A549 (cell line): ENCODE measurements at regions not wholly inside any gene's neighbourhood (a gene's known extent, or its start where the extent isn't known, plus 50 kb on each side); places are given as distances from the start of the nearest gene placed in this dataset.

Source experiments
- ATAC-seq, 2 experiments: fragments of 200-7000 bp in 1 of 2; fragments of >200 bp in 1 of 2; cut with Nextera tagmentation in 1 of 2; cut with Tn5 transposase in 1 of 2; 3 replicates each; pipeline versions ENCODE4 v1.8.0 to v1.9.1; 2018 to 2020; ENCODE audit warnings: mild to moderate bottlenecking in 1 of 2, moderate library complexity in 1 of 2
- CTCF ChIA-PET: fragments of 300-600 bp; sonication (Branson Sonifier 250); formaldehyde crosslinking; extraction: SDS; loops from one replicate; lab custom pipeline; 2021; ENCODE audit warnings: antibody characterized with exemption, inconsistent platforms; lab: Yijun Ruan, JAX
- POLR2A ChIA-PET: fragments of 350-600 bp; formaldehyde crosslinking; extraction: SDS; loops from one replicate; lab custom pipeline; 2021; ENCODE audit warnings: antibody characterized with exemption, inconsistent platforms; lab: Yijun Ruan, JAX
- DNase-seq, 2 experiments: peaks; one replicate each; pipeline versions ENCODE4 v3.0.0 to v3.0.0-alpha.2; 2011 to 2016; ENCODE audit warnings: low read depth in 1 of 2, low spot score in 1 of 2
- FAIRE-seq: peaks from 2 replicates; lab custom pipeline; 2011; peaks lifted over from hg19 to GRCh38; lab: Jason Lieb, UNC
- H3K27ac ChIP-seq, 2 experiments: fragments of >200 bp; sonication (Bioruptor Twin); formaldehyde crosslinking; 3 replicates each; pipeline ENCODE4 v1.5.1; 2016 to 2017
- H3K4me1 ChIP-seq: fragments of >200 bp; sonication (Bioruptor Twin); formaldehyde crosslinking; 3 replicates; pipeline ENCODE4 v1.6.1; 2016
- H3K4me2 ChIP-seq: fragments of >200 bp; sonication (Bioruptor Twin); formaldehyde crosslinking; 3 replicates; pipeline ENCODE4 v1.6.1; 2016
- H3K4me3 ChIP-seq: fragments of >200 bp; sonication (Bioruptor Twin); formaldehyde crosslinking; 3 replicates; pipeline ENCODE4 v1.5.1; 2016
- H3K9me3 ChIP-seq: fragments of >200 bp; sonication (Bioruptor Twin); formaldehyde crosslinking; 3 replicates; pipeline ENCODE4 v1.6.1; 2016
- ATOH8 ChIP-seq: fragments of 250-450 bp; sonication (Bioruptor Pico); IDR thresholded peaks from 2 replicates; pipeline ENCODE4 v1.5.0; 2020; ENCODE audit warnings: low read depth, mild to moderate bottlenecking, moderate library complexity
- CBX2 ChIP-seq: fragments of 200-600 bp; sonication (generic); IDR thresholded peaks from 2 replicates; pipeline ENCODE4 v1.6.1; 2016; ENCODE audit warnings: low read depth, mild to moderate bottlenecking, borderline replicate concordance
- CBX8 ChIP-seq: fragments of 200-600 bp; sonication (generic); IDR thresholded peaks from 2 replicates; pipeline ENCODE4 v1.6.1; 2016
- CEBPB ChIP-seq, 2 experiments: fragments of >200 bp in 1 of 2; sonication (Bioruptor Twin) in 1 of 2; formaldehyde crosslinking in 1 of 2; IDR thresholded peaks; 2 replicates each; pipeline ENCODE4 v1.6.1; 2012 to 2016
- CHD2 ChIP-seq: fragments of 150-350 bp; IDR thresholded peaks from 2 replicates; pipeline ENCODE4 v1.6.1; 2014; ENCODE audit warnings: low read length; ENCODE audit not compliant: partially characterized antibody
- EHMT2 ChIP-seq: fragments of 200-600 bp; sonication (generic); IDR thresholded peaks from 2 replicates; pipeline ENCODE4 v1.6.1; 2016; ENCODE audit warnings: antibody characterized with exemption, low read depth, mild to moderate bottlenecking, moderate library complexity
- FOSB ChIP-seq: fragments of 250-450 bp; sonication (Bioruptor Pico); IDR thresholded peaks from 2 replicates; pipeline ENCODE4 v1.5.0; 2020; ENCODE audit warnings: mild to moderate bottlenecking, moderate library complexity
- FOXS1 ChIP-seq: fragments of 250-450 bp; sonication (Bioruptor Pico); IDR thresholded peaks from 2 replicates; pipeline ENCODE4 v1.5.0; 2020; ENCODE audit warnings: mild to moderate bottlenecking, moderate library complexity
- HDAC2 ChIP-seq: fragments of 200-600 bp; sonication (generic); IDR thresholded peaks from 2 replicates; pipeline ENCODE4 v1.6.1; 2016
- HES2 ChIP-seq: fragments of >200 bp; sonication (Bioruptor Twin); formaldehyde crosslinking; IDR thresholded peaks from 2 replicates; pipeline ENCODE4 v1.6.1; 2016
- HOXB5 ChIP-seq: fragments of 250-450 bp; sonication (Bioruptor Pico); IDR thresholded peaks from 2 replicates; pipeline ENCODE4 v1.5.0; 2020; ENCODE audit warnings: mild to moderate bottlenecking, moderate library complexity
- JUN ChIP-seq, 2 experiments: fragments of >200 bp; sonication (Bioruptor Twin); formaldehyde crosslinking; IDR thresholded peaks; 2 replicates in 1 of 2; 3 replicates in 1 of 2; pipeline ENCODE4 v1.6.1; 2016 to 2017
- KDM5A ChIP-seq: fragments of 200-600 bp; sonication (generic); IDR thresholded peaks from 2 replicates; pipeline ENCODE4 v1.6.1; 2016; ENCODE audit warnings: antibody characterized with exemption, mild to moderate bottlenecking
- MAX ChIP-seq: IDR thresholded peaks from 2 replicates; pipeline ENCODE4 v1.6.1; 2012
- MYC ChIP-seq: IDR thresholded peaks from 2 replicates; pipeline ENCODE4 v1.6.1; 2012; ENCODE audit warnings: mild to moderate bottlenecking, inconsistent platforms, low read length, improper control_type of control experiment, borderline replicate concordance
- NPAS2 ChIP-seq: fragments of 250-450 bp; sonication (Bioruptor Pico); IDR thresholded peaks from 2 replicates; pipeline ENCODE4 v1.8.0; 2022; ENCODE audit warnings: mild to moderate bottlenecking, moderate library complexity, borderline replicate concordance
- NR3C1 ChIP-seq: fragments of >200 bp; sonication (Bioruptor Twin); formaldehyde crosslinking; IDR thresholded peaks from 3 replicates; pipeline ENCODE4 v1.6.1; 2017
- PHF8 ChIP-seq: fragments of 200-600 bp; sonication (generic); IDR thresholded peaks from 2 replicates; pipeline ENCODE4 v1.6.1; 2016; ENCODE audit warnings: low read depth, mild to moderate bottlenecking, antibody characterized with exemption, moderate library complexity, borderline replicate concordance
- POLR2AphosphoS2 ChIP-seq: conservative IDR thresholded peaks from 2 replicates; pipeline ENCODE4 v1.6.1; 2012; ENCODE audit warnings: low read length, improper control_type of control experiment, inconsistent platforms
- RAD21 ChIP-seq, 2 experiments: fragments of >200 bp in 1 of 2; sonication (Bioruptor Twin) in 1 of 2; formaldehyde crosslinking in 1 of 2; IDR thresholded peaks in 1 of 2; conservative IDR thresholded peaks in 1 of 2; 2 replicates in 1 of 2; 3 replicates in 1 of 2; pipeline ENCODE4 v1.6.1; 2012 to 2018; ENCODE audit warnings: inconsistent platforms in 1 of 2
- RCOR1 ChIP-seq: fragments of 150-350 bp; IDR thresholded peaks from 2 replicates; pipeline ENCODE4 v1.6.1; 2014; ENCODE audit warnings: antibody characterized with exemption, low read length, low read depth
- RNF2 ChIP-seq: fragments of 200-600 bp; sonication (generic); IDR thresholded peaks from 2 replicates; pipeline ENCODE4 v1.6.1; 2016; ENCODE audit warnings: low read depth, mild to moderate bottlenecking, antibody characterized with exemption, moderate library complexity, borderline replicate concordance
- SREBF2 ChIP-seq: fragments of 450-650 bp; IDR thresholded peaks from 2 replicates; pipeline ENCODE4 v1.6.1; 2014; ENCODE audit warnings: mild to moderate bottlenecking, moderate library complexity
- USF2 ChIP-seq: fragments of 450-650 bp; IDR thresholded peaks from 2 replicates; pipeline ENCODE4 v1.6.1; 2014; ENCODE audit warnings: antibody characterized with exemption
- ZC3H11A ChIP-seq: fragments of 450-650 bp; IDR thresholded peaks from 2 replicates; pipeline ENCODE4 v1.6.1; 2014; ENCODE audit warnings: antibody characterized with exemption, mild to moderate bottlenecking
- ZNF302 ChIP-seq: fragments of 250-450 bp; sonication (Bioruptor Pico); IDR thresholded peaks from 2 replicates; pipeline ENCODE4 v1.9.0; 2021; ENCODE audit warnings: inconsistent platforms, mild to moderate bottlenecking, moderate library complexity
- WGBS: methylation state at CpG from one replicate; pipeline ENCODE4 v1.1.6; 2017; ENCODE audit errors: missing lambda C conversion rate; 5-methylcytosine and 5-hydroxymethylcytosine counted together

GRCh38 chr9:2290382-2290781 lies 275.2 kb downstream of the SMARCA2 start:
- Histone ChIP-seq H3K27ac (no peak overlapping the region), H3K9me3 (no peaks in the 10 kb centered on the region; the same call in 2 of the 3 replicates), H3K4me1 (0 out of 3 replicates have a peak, but pooled peaks cover 4% of the 10 kb centered on the region), H3K4me3 (no peak overlapping the region), H3K4me2 (no peak overlapping the region)
- ATAC-seq: no peak
- ChIA-PET CTCF (no interaction called here), POLR2A (no interaction called here)
- no peak for FAIRE-seq
- 0% methylated on average over 1 of the region's 1 CpG for WGBS
- DNase-seq: no peak
- no peak for TF ChIP-seq CHD2
- no peak for TF ChIP-seq MAX
- no peak for TF ChIP-seq KDM5A
- TF ChIP-seq MYC: no peak
- TF ChIP-seq FOXS1 (CRISPR knock-in tag): no peak
- TF ChIP-seq NR3C1: no peak
- TF ChIP-seq ZC3H11A: no peak

GRCh38 chr9:2291980-2292704 lies 277.0 kb downstream of the SMARCA2 start:
- DNase-seq (no peak), FAIRE-seq (no peak), ATAC-seq (no peak)
- Histone ChIP-seq H3K4me3 (no peak overlapping the region), H3K4me2 (no peak overlapping the region), H3K4me1 (no peaks in the 10 kb centered on the region), H3K27ac (no peak overlapping the region), H3K9me3 (no peaks in the 10 kb centered on the region; the same call in 2 of the 3 replicates)
- TF ChIP-seq CHD2 (no peak), HES2 (no peak), ZNF302 (CRISPR knock-in tag) (no peak), NPAS2 (CRISPR knock-in tag) (no peak)
- ChIA-PET POLR2A (no interaction called here), CTCF (no interaction called here)
- 56% methylated on average over 8 of the region's 8 CpGs for WGBS

- POLR2A ChIA-PET: no interaction called here
- ATAC-seq (no peak), FAIRE-seq (no peak), DNase-seq (no peak)
- WGBS: 36% methylated on average over 2 of the region's 2 CpGs
- H3K9me3 ChIP-seq: no peaks in the 10 kb centered on the region; the same call in 2 of the 3 replicates
- no peaks in the 10 kb centered on the region for H3K4me1 ChIP-seq
- H3K4me2 ChIP-seq: no peak overlapping the region
- no peak overlapping the region for H3K27ac ChIP-seq
- no peak overlapping the region for H3K4me3 ChIP-seq
- no peak for TF ChIP-seq RCOR1
- TF ChIP-seq HOXB5 (CRISPR knock-in tag): no peak
- no peak for TF ChIP-seq SREBF2
- no peak for TF ChIP-seq CBX2
- no peak for TF ChIP-seq MYC
- no peak for TF ChIP-seq USF2
- TF ChIP-seq RNF2: no peak
- no peak for TF ChIP-seq ATOH8 (CRISPR knock-in tag)
- CTCF ChIA-PET: interaction anchor here (1.7 kb wide), 1 partner anchor 25 kb away, joined by 3 read pairs; no protein-coding TSS in a partner anchor
Measured at GRCh38 chr9:2292733-2293132, 277.6 kb downstream of the SMARCA2 start.

- WGBS: 23% methylated on average over 1 of the region's 1 CpG
- POLR2A ChIA-PET: no interaction called here
- Histone ChIP-seq H3K4me2 (no peak overlapping the region), H3K4me3 (no peak overlapping the region), H3K27ac (no peak overlapping the region), H3K4me1 (no peaks in the 10 kb centered on the region), H3K9me3 (no peaks in the 10 kb centered on the region)
- no peak for ATAC-seq
- no peak for DNase-seq
- no peak for TF ChIP-seq SREBF2
- no peak for TF ChIP-seq HDAC2
- TF ChIP-seq CEBPB (IDR thresholded peaks at IDR 0.05): no peak
- no peak for TF ChIP-seq PHF8
- no peak for TF ChIP-seq NR3C1
- TF ChIP-seq MAX: no peak
- TF ChIP-seq CHD2: no peak
- TF ChIP-seq CBX8: no peak
- TF ChIP-seq USF2: no peak
- TF ChIP-seq JUN (IDR thresholded peaks at IDR 0.05): no peak
- TF ChIP-seq FOSB (CRISPR knock-in tag): no peak
- TF ChIP-seq MYC: no peak
- no peak for TF ChIP-seq POLR2AphosphoS2
- TF ChIP-seq RAD21 (conservative IDR thresholded peaks at IDR 0.05 in 1 of 2, IDR thresholded peaks at IDR 0.05 in 1 of 2): no peak
- no peak for TF ChIP-seq EHMT2
- CTCF ChIA-PET: no interaction called here
- FAIRE-seq: no peak
Measured at GRCh38 chr9:2297771-2298170, 282.6 kb downstream of the SMARCA2 start.
